ENCODE measurements at regions not wholly inside any gene's neighbourhood (a gene's known extent, or its start where the extent isn't known, plus 50 kb on each side); places are given as distances from the start of the nearest gene placed in this dataset.

GRCh38 chr6:166778776-166779175 is 151.7 kb upstream of the RPS6KA2 start:
- Histone ChIP-seq H3K27ac (ENCODE audit: extremely low read depth, low read depth, low read length) (no peak overlapping the region), H3K4me3 (ENCODE audit: low read depth, low read length) (no peak overlapping the region), H3K4me1 (ENCODE audit: control insufficient read depth, insufficient read depth, low read length) (no peaks in the 10 kb centered on the region), H3K36me3 (ENCODE audit: control insufficient read depth in 2 of 2, insufficient read depth in 1 of 2, low read length in 2 of 2) (no peaks in the 10 kb centered on the region), H3K9me3 (ENCODE audit: control insufficient read depth, insufficient read depth, low read depth, low read length) (no peaks in the 10 kb centered on the region)
- POLR2A ChIA-PET, result no interaction called here
- TF ChIP-seq BCL11A (tag by site-specific recombination; IDR thresholded peaks at IDR 0.05; ENCODE audit: low read depth) (no peak), ELK4 (IDR thresholded peaks at IDR 0.05; ENCODE audit: borderline replicate concordance, low read depth, low read length) (no peak), YY1 (tag by site-specific recombination; IDR thresholded peaks at IDR 0.05) (no peak), KLF9 (tag by site-specific recombination; IDR thresholded peaks at IDR 0.05; ENCODE audit: low read depth) (no peak), MEIS1 (CRISPR knock-in tag; IDR thresholded peaks at IDR 0.05; ENCODE audit: borderline replicate concordance) (no peak), AEBP2 (tag by site-specific recombination; IDR thresholded peaks at IDR 0.05; ENCODE audit: borderline replicate concordance) (no peak), ZNF23 (tag by site-specific recombination; IDR thresholded peaks at IDR 0.05; ENCODE audit: borderline replicate concordance) (no peak), ZNF585B (tag by site-specific recombination; IDR thresholded peaks at IDR 0.05) (no peak)
- CTCF ChIA-PET, result interaction anchor here (1.0 to 1.6 kb wide), 5 partner anchors 8 to 343 kb away, joined by 3 to 9 read pairs (median 4); no protein-coding TSS in a partner anchor

GRCh38 chr6:166778046-166778445 is 151.0 kb upstream of the RPS6KA2 start:
- H3K36me3 ChIP-seq (ENCODE audit: control insufficient read depth in 2 of 2, insufficient read depth in 1 of 2, low read length in 2 of 2), result no peaks in the 10 kb centered on the region
- CTCF ChIA-PET, result interaction anchor here (0.6 to 1.6 kb wide), 7 partner anchors 11 to 364 kb away, joined by 3 to 9 read pairs (median 4); no protein-coding TSS in a partner anchor
- POLR2A ChIA-PET, result no interaction called here
- TF ChIP-seq ZNF747 (tag by site-specific recombination; IDR thresholded peaks at IDR 0.05) (no peak), ZNF26 (tag by site-specific recombination; IDR thresholded peaks at IDR 0.05) (no peak), PRDM2 (tag by site-specific recombination; IDR thresholded peaks at IDR 0.05; ENCODE audit: borderline replicate concordance) (no peak), ZEB2 (tag by site-specific recombination; IDR thresholded peaks at IDR 0.05) (no peak), ZNF843 (tag by site-specific recombination; IDR thresholded peaks at IDR 0.05) (no peak), IKZF3 (tag by site-specific recombination; IDR thresholded peaks at IDR 0.05) (no peak), ZNF571 (tag by site-specific recombination; IDR thresholded peaks at IDR 0.05) (no peak), ZNF48 (tag by site-specific recombination; IDR thresholded peaks at IDR 0.05) (no peak), HOXC10 (CRISPR knock-in tag; IDR thresholded peaks at IDR 0.05) (no peak), ZNF366 (tag by site-specific recombination; conservative IDR thresholded peaks at IDR 0.05) (no peak), HOXA7 (CRISPR knock-in tag; IDR thresholded peaks at IDR 0.05; ENCODE audit: borderline replicate concordance) (no peak), ZNF114 (tag by site-specific recombination; IDR thresholded peaks at IDR 0.05) (no peak), ZNF266 (tag by site-specific recombination; IDR thresholded peaks at IDR 0.05; ENCODE audit: low read depth) (no peak), AEBP2 (tag by site-specific recombination; IDR thresholded peaks at IDR 0.05; ENCODE audit: borderline replicate concordance) (no peak), HIC1 (tag by site-specific recombination; IDR thresholded peaks at IDR 0.05) (no peak)
- H3K27ac ChIP-seq (ENCODE audit: extremely low read depth, low read depth, low read length), result no peak overlapping the region
- H3K4me3 ChIP-seq (ENCODE audit: low read depth, low read length), result no peak overlapping the region
- no peaks in the 10 kb centered on the region for H3K4me1 ChIP-seq (ENCODE audit: control insufficient read depth, insufficient read depth, low read length)
- H3K9me3 ChIP-seq (ENCODE audit: control insufficient read depth, insufficient read depth, low read depth, low read length), result no peaks in the 10 kb centered on the region

Measured in HEK293 (cell line).